Liver (tissue), 8 donors: ENCODE measurements at regions not wholly inside any gene's neighbourhood (a gene's known extent, or its start where the extent isn't known, plus 50 kb on each side); places are given as distances from the start of the nearest gene placed in this dataset.

ENCODE experiments used
- DNase-seq: peaks from one replicate; pipeline ENCODE4 v3.0.0-alpha.2; 2017; ENCODE audit warnings: low spot score
- H3K27ac ChIP-seq, 2 donors: one replicate each; pipeline ENCODE4 v1.7.0; 2013; ENCODE audit warnings: inconsistent platforms in 2 of 2, low read length in 2 of 2, control low read depth in 1 of 2, low read depth in 1 of 2, mild to moderate bottlenecking in 1 of 2
- H3K27me3 ChIP-seq, 4 donors: one replicate each; pipeline versions ENCODE4 v1.6.1 to v1.7.0; 2013; ENCODE audit warnings: low read length in 3 of 4, inconsistent platforms in 1 of 4, mild to moderate bottlenecking in 1 of 4, moderate library complexity in 1 of 4; ENCODE audit not compliant: control insufficient read depth in 4 of 4, insufficient read depth in 4 of 4
- H3K36me3 ChIP-seq, 4 donors: one replicate each; pipeline versions ENCODE4 v1.6.1 to v1.7.0; 2013; ENCODE audit warnings: low read length in 3 of 4, mild to moderate bottlenecking in 3 of 4, low read depth in 1 of 4, moderate library complexity in 1 of 4; ENCODE audit not compliant: control insufficient read depth in 4 of 4, insufficient read depth in 3 of 4
- H3K4me1 ChIP-seq, 4 donors: one replicate each; pipeline versions ENCODE4 v1.6.1 to v1.7.0; 2013; ENCODE audit warnings: low read length in 3 of 4, mild to moderate bottlenecking in 3 of 4, moderate library complexity in 1 of 4; ENCODE audit not compliant: control insufficient read depth in 4 of 4, insufficient read depth in 4 of 4
- H3K4me3 ChIP-seq, 3 donors: one replicate each; pipeline versions ENCODE4 v1.6.1 to v1.7.0; 2013; ENCODE audit warnings: low read length in 3 of 3, control low read depth in 1 of 3, low read depth in 1 of 3, mild to moderate bottlenecking in 1 of 3
- H3K9ac ChIP-seq, 2 donors: one replicate each; pipeline ENCODE4 v1.7.0; 2013; ENCODE audit warnings: low read length in 2 of 2, mild to moderate bottlenecking in 2 of 2, moderate library complexity in 2 of 2, control low read depth in 1 of 2, low read depth in 1 of 2
- H3K9me3 ChIP-seq, 4 donors: one replicate each; pipeline versions ENCODE4 v1.6.1 to v1.7.0; 2013; ENCODE audit warnings: low read length in 3 of 4; ENCODE audit not compliant: control insufficient read depth in 4 of 4
- ATF3 ChIP-seq: IDR thresholded peaks from 2 replicates; pipeline ENCODE4 v1.6.1; 2016; ENCODE audit warnings: antibody characterized with exemption
- CTCF ChIP-seq: fragments of 150-350 bp; IDR thresholded peaks from 2 replicates; pipeline ENCODE4 v1.5.1; 2017; ENCODE audit warnings: improper control_type of control experiment, low read depth, low read length; ENCODE audit not compliant: missing input control
- EGR1 ChIP-seq, 2 donors: IDR thresholded peaks; 2 replicates each; pipeline ENCODE4 v1.6.1; 2016 to 2018; ENCODE audit warnings: antibody characterized with exemption in 2 of 2, low read depth in 2 of 2
- FOXA1 ChIP-seq: IDR thresholded peaks from 2 replicates; pipeline ENCODE4 v1.6.1; 2016; ENCODE audit warnings: antibody characterized with exemption
- FOXA2 ChIP-seq: IDR thresholded peaks from 2 replicates; pipeline ENCODE4 v1.6.1; 2016; ENCODE audit warnings: antibody characterized with exemption
- GABPA ChIP-seq, 2 donors: IDR thresholded peaks in 1 of 2; conservative IDR thresholded peaks in 1 of 2; 2 replicates each; pipeline ENCODE4 v1.6.1; 2016; ENCODE audit warnings: antibody characterized with exemption in 2 of 2, mild to moderate bottlenecking in 1 of 2, moderate library complexity in 1 of 2
- HNF4A ChIP-seq, 2 donors: conservative IDR thresholded peaks; 2 replicates each; pipeline ENCODE4 v1.6.1; 2016; ENCODE audit warnings: antibody characterized with exemption in 2 of 2, mild to moderate bottlenecking in 2 of 2
- HNF4G ChIP-seq: IDR thresholded peaks from 2 replicates; pipeline ENCODE4 v1.6.1; 2016; ENCODE audit warnings: antibody characterized with exemption
- JUND ChIP-seq, 2 donors: IDR thresholded peaks; 2 replicates each; pipeline ENCODE4 v1.6.1; 2016; ENCODE audit warnings: antibody characterized with exemption in 2 of 2
- NR2F2 ChIP-seq: IDR thresholded peaks from 2 replicates; pipeline ENCODE4 v1.6.1; 2016; ENCODE audit warnings: antibody characterized with exemption
- RAD21 ChIP-seq, 2 donors: IDR thresholded peaks; 2 replicates each; pipeline ENCODE4 v1.6.1; 2016; ENCODE audit warnings: antibody characterized with exemption in 2 of 2, mild to moderate bottlenecking in 2 of 2
- REST ChIP-seq: IDR thresholded peaks from 2 replicates; pipeline ENCODE4 v1.6.1; 2016; ENCODE audit warnings: antibody characterized with exemption, mild to moderate bottlenecking
- RXRA ChIP-seq, 2 donors: IDR thresholded peaks; 2 replicates each; pipeline ENCODE4 v1.6.1; 2017 to 2018; ENCODE audit warnings: antibody characterized with exemption in 2 of 2, mild to moderate bottlenecking in 1 of 2
- SP1 ChIP-seq: IDR thresholded peaks from 2 replicates; pipeline ENCODE4 v1.6.1; 2018; ENCODE audit warnings: antibody characterized with exemption, mild to moderate bottlenecking
- TAF1 ChIP-seq: conservative IDR thresholded peaks from 2 replicates; pipeline ENCODE4 v1.6.1; 2016; ENCODE audit warnings: antibody characterized with exemption, mild to moderate bottlenecking
- YY1 ChIP-seq: IDR thresholded peaks from 2 replicates; pipeline ENCODE4 v1.6.1; 2016; ENCODE audit warnings: antibody characterized with exemption, mild to moderate bottlenecking
- ZBTB33 ChIP-seq: IDR thresholded peaks from 2 replicates; pipeline ENCODE4 v1.6.1; 2016; ENCODE audit warnings: antibody characterized with exemption
- WGBS: extraction: QIAGEN DNeasy Blood & Tissue Kit; methylation state at CpG from one replicate; pipeline ENCODE4 v1.1.7; 2013; 5-methylcytosine and 5-hydroxymethylcytosine counted together
- TF ChIP-seq, protein P1 (sequence below): IDR thresholded peaks from 2 replicates; pipeline ENCODE4 v1.6.1; 2016; ENCODE audit warnings: antibody characterized with exemption
- donor health status: healthy.
- donor health status: healthy.
- donor health status: healthy.
- donor health status: healthy.
- donor health status: healthy.

DNA sequence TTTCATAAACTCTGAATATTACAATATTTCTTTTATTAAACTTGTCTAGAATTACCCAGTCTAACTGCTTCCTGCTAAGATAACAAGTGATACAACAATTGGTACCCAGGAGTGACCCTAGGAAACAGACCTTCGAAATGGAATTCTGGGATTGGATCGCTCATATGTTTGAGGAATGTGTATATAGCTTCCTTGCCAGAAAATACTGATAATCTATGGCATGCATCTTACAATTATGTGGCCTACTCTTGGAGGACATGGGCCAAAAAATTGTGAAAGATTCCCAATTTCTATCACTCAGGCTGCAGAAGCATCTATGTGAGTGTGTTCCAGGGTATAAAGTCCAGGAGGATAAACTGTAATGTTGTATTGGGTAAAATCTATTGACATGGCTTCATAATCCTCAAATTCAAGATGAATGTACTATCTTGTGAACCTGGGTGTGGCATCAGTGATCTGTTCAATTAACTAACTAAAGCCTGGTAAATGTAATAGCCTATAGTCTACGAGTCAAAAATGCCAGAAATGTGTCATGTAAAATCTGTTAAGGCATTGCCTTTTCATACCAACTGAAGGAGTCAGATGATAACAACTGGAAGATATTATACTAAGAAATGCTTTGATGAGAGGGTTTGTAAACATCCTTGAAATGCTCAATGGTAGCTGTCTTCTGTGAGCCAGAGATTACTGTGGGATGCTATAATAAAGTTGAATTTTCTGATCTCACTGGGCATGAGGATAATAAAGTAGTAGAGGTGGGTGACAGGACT lies 1499.3 kb downstream of the PCDH7 start (continued):
- TF ChIP-seq ZBTB33 (no peak), RAD21 (IDR thresholded peaks at IDR 0.05) (no peak), GABPA (IDR thresholded peaks at IDR 0.05 in 1 of 2, conservative IDR thresholded peaks at IDR 0.05 in 1 of 2) (no peak), EGR1 (IDR thresholded peaks at IDR 0.05; ENCODE audit: low read depth in 2 of 2) (no peak)

DNA sequence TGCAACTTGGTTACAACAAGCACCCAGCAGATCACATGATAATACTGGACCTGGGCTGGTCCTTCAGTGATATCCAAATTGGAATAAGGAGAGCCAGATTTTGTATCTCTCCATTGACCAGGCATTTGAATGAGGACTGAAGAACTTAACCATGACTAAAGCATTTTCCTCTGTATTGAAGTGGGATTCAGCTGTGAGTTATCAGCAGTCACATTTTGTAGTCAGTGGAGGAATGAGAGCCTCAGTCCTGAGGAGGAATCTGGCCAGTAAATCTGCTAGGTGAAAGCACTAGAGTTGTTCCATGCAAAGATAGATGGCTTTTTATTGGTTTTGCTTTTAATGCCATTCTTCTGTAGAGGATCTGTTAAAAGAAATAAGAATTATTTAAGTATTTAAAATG lies 1506.0 kb downstream of the PCDH7 start:
- Histone ChIP-seq H3K27me3 (no peaks in the 10 kb centered on the region), H3K9me3 (no peaks in the 10 kb centered on the region), H3K4me1 (no peaks in the 10 kb centered on the region), H3K4me3 (no peak overlapping the region), H3K36me3 (no peaks in the 10 kb centered on the region), H3K9ac (no peak overlapping the region), H3K27ac (no peak overlapping the region)
- TF ChIP-seq JUND (IDR thresholded peaks at IDR 0.05): no peak
- no peak for TF ChIP-seq YY1
- no peak for TF ChIP-seq ZBTB33
- no peak for TF ChIP-seq NR2F2
- TF ChIP-seq HNF4A (conservative IDR thresholded peaks at IDR 0.05): no peak
- no peak for TF ChIP-seq RXRA (IDR thresholded peaks at IDR 0.05)
- TF ChIP-seq, protein P1, sequence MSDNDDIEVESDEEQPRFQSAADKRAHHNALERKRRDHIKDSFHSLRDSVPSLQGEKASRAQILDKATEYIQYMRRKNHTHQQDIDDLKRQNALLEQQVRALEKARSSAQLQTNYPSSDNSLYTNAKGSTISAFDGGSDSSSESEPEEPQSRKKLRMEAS: no peak
- TF ChIP-seq TAF1: no peak
- no peak for TF ChIP-seq CTCF
- no peak for TF ChIP-seq EGR1 (IDR thresholded peaks at IDR 0.05; ENCODE audit: low read depth in 2 of 2)
- DNase-seq: no peak

DNA sequence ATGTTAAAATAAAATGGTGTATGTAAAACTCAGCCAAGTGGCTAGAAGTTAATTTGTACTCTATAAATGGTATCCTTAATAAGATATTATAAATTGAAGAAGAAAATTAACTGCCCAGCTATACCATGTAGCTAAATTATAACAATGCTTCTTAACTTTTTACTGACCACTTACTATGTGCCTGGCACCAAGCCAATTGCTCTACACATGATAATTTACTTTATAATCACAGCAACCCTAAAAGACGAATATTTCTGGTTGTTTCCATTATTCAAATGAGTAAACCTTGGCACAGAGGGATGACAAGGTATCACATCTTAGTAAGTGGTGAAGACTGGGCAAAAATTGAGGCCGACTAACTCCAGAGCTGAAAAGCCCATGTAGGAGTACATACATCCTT lies 1506.6 kb downstream of the PCDH7 start:
- DNase-seq: no peak
- no peaks in the 10 kb centered on the region for H3K9me3 ChIP-seq
- no peak overlapping the region for H3K9ac ChIP-seq
- no peaks in the 10 kb centered on the region for H3K4me1 ChIP-seq
- H3K36me3 ChIP-seq: no peaks in the 10 kb centered on the region
- 67% methylated on average over 2 of the region's 2 CpGs for WGBS
- H3K27ac ChIP-seq: no peak overlapping the region
- no peaks in the 10 kb centered on the region for H3K27me3 ChIP-seq
- no peak overlapping the region for H3K4me3 ChIP-seq
- TF ChIP-seq EGR1 (IDR thresholded peaks at IDR 0.05; ENCODE audit: low read depth in 2 of 2): no peak
- no peak for TF ChIP-seq RXRA (IDR thresholded peaks at IDR 0.05)
- TF ChIP-seq, protein P1: no peak
- no peak for TF ChIP-seq FOXA2
- TF ChIP-seq YY1: no peak
- TF ChIP-seq TAF1: no peak
- TF ChIP-seq FOXA1: no peak
- no peak for TF ChIP-seq SP1
- TF ChIP-seq NR2F2: no peak
- no peak for TF ChIP-seq RAD21 (IDR thresholded peaks at IDR 0.05)
- TF ChIP-seq ATF3: no peak
- TF ChIP-seq REST: no peak
- TF ChIP-seq JUND (IDR thresholded peaks at IDR 0.05): no peak
- TF ChIP-seq HNF4G: no peak
- TF ChIP-seq HNF4A (conservative IDR thresholded peaks at IDR 0.05): no peak
- no peak for TF ChIP-seq GABPA (IDR thresholded peaks at IDR 0.05 in 1 of 2, conservative IDR thresholded peaks at IDR 0.05 in 1 of 2)
